CD4-positive, alpha-beta T cell treated with Interleukin-1 beta for 1 hour (primary cell): ENCODE measurements at regions not wholly inside any gene's neighbourhood (a gene's known extent, or its start where the extent isn't known, plus 50 kb on each side); places are given as distances from the start of the nearest gene placed in this dataset.
"Not testable (repeated sequence)": the region's sequence is repeated elsewhere in the genome, so short reads cannot be mapped to it uniquely, and the experiment has no call there.

Experiments
- DNase-seq, 2 donors: peaks; one replicate each; pipeline ENCODE4 v3.0.0-alpha.2; 2020 to 2022

- peak in 1 of 2 donors; percentile 29 for DNase-seq
Measured at GRCh38 chrX:124239324-124239723, 93.1 kb upstream of the TEX13D start.

GRCh38 chrX:124239911-124240310, 92.5 kb upstream of the TEX13D start:
- DNase-seq: peak in 1 of 2 donors; percentile 52

GRCh38 chrX:124240422-124240821, 92.0 kb upstream of the TEX13D start:
- no peak for DNase-seq

GRCh38 chrX:124242131-124242530, 90.3 kb upstream of the TEX13D start:
- DNase-seq: no peak

- no peak for DNase-seq
Measured at GRCh38 chrX:124249345-124249744, 83.1 kb upstream of the TEX13D start.

- DNase-seq: no peak
Measured at GRCh38 chrX:124250835-124251437, 81.5 kb upstream of the TEX13D start.

GRCh38 chrX:124254611-124255010, 77.8 kb upstream of the TEX13D start:
- no peak for DNase-seq

- DNase-seq: no peak
Measured at GRCh38 chrX:124256216-124256615, 76.2 kb upstream of the TEX13D start.

- DNase-seq: no peak
Measured at GRCh38 chrX:124256629-124257380, 75.7 kb upstream of the TEX13D start.

- no peak for DNase-seq
Measured at GRCh38 chrX:124257924-124258702, 74.3 kb upstream of the TEX13D start.

GRCh38 chrX:124260845-124261244, 71.6 kb upstream of the TEX13D start:
- DNase-seq: no peak

- no peak for DNase-seq
Measured at GRCh38 chrX:124263743-124264142, 68.7 kb upstream of the TEX13D start.

GRCh38 chrX:124268099-124268498, 64.4 kb upstream of the TEX13D start:
- no peak for DNase-seq

GRCh38 chrX:124269881-124270280, 62.6 kb upstream of the TEX13D start:
- no peak for DNase-seq

GRCh38 chrX:124271599-124271998, 60.9 kb upstream of the TEX13D start:
- not testable (repeated sequence) for DNase-seq

- DNase-seq: no peak
Measured at GRCh38 chrX:124272370-124272982, 60.0 kb upstream of the TEX13D start.

- DNase-seq: no peak
Measured at GRCh38 chrX:124274438-124275181, 57.9 kb upstream of the TEX13D start.

GRCh38 chrX:124275182-124275894, 57.1 kb upstream of the TEX13D start:
- DNase-seq: no peak

GRCh38 chrX:124280294-124280902, 52.1 kb upstream of the TEX13D start:
- DNase-seq: no peak

- DNase-seq: no peak
Measured at GRCh38 chrX:124282580-124282979, 49.9 kb upstream of the TEX13D start.
